H1 (cell line): ENCODE measurements at regions not wholly inside any gene's neighbourhood (a gene's known extent, or its start where the extent isn't known, plus 50 kb on each side); places are given as distances from the start of the nearest gene placed in this dataset.

Source experiments
- BACH1 ChIP-seq: IDR thresholded peaks from 2 replicates; pipeline ENCODE4 v1.6.1; 2012; ENCODE audit warnings: low read length, improper control_type of control experiment
- CHD1 ChIP-seq: IDR thresholded peaks from 2 replicates; pipeline ENCODE4 v1.6.1; 2012; ENCODE audit warnings: low read depth, low read length, improper control_type of control experiment
- CREB1 ChIP-seq: IDR thresholded peaks from 2 replicates; pipeline ENCODE4 v1.6.1; 2012; ENCODE audit warnings: inconsistent platforms
- EZH2 ChIP-seq: fragments of 200-600 bp; sonication (generic); IDR thresholded peaks from 2 replicates; pipeline ENCODE4 v1.7.1; 2012; ENCODE audit warnings: low read depth, mild to moderate bottlenecking, moderate library complexity, low read length, inconsistent platforms; ENCODE audit not compliant: severe bottlenecking
- HDAC2 ChIP-seq, 2 experiments: fragments of 300-600 bp in 1 of 2; sonication (generic) in 1 of 2; IDR thresholded peaks; 2 replicates each; pipeline ENCODE4 v1.6.1; 2011 to 2012; ENCODE audit warnings: low read depth in 2 of 2, low read length in 2 of 2, mild to moderate bottlenecking in 2 of 2, moderate library complexity in 2 of 2, borderline replicate concordance in 1 of 2, inconsistent platforms in 1 of 2
- HDAC6 ChIP-seq: IDR thresholded peaks from one replicate; pipeline ENCODE4 v1.7.1; 2012; ENCODE audit warnings: low read depth, mild to moderate bottlenecking, inconsistent platforms, low read length, moderate library complexity
- JUN ChIP-seq: IDR thresholded peaks from 2 replicates; pipeline ENCODE4 v1.6.1; 2011; ENCODE audit warnings: low read depth, mild to moderate bottlenecking, improper control_type of control experiment, low read length
- JUND ChIP-seq: IDR thresholded peaks from 2 replicates; pipeline ENCODE4 v1.6.1; 2011; ENCODE audit warnings: mild to moderate bottlenecking, improper control_type of control experiment, low read length
- MAFK ChIP-seq: IDR thresholded peaks from 2 replicates; pipeline ENCODE4 v1.6.1; 2012; ENCODE audit warnings: low read depth, mild to moderate bottlenecking, improper control_type of control experiment, low read length
- PHF8 ChIP-seq: fragments of 200-600 bp; sonication (generic); conservative IDR thresholded peaks from 2 replicates; pipeline ENCODE4 v1.7.1; 2012; ENCODE audit warnings: low read depth, mild to moderate bottlenecking, inconsistent platforms, low read length, moderate library complexity
- POLR2AphosphoS5 ChIP-seq: IDR thresholded peaks from 2 replicates; pipeline ENCODE4 v1.6.1; 2011; ENCODE audit warnings: low read depth, low read length
- POU5F1 ChIP-seq: IDR thresholded peaks from 2 replicates; pipeline ENCODE4 v1.6.1; 2011; ENCODE audit warnings: low read depth, mild to moderate bottlenecking, low read length, moderate library complexity
- SAP30 ChIP-seq: fragments of 300-600 bp; sonication (generic); IDR thresholded peaks from 2 replicates; pipeline ENCODE4 v1.7.1; 2012; ENCODE audit warnings: low read length, moderate library complexity, mild to moderate bottlenecking, inconsistent platforms; ENCODE audit not compliant: insufficient read depth, insufficient replicate concordance
- SIX5 ChIP-seq: IDR thresholded peaks from 2 replicates; pipeline ENCODE4 v1.6.1; 2011; ENCODE audit warnings: mild to moderate bottlenecking, low read depth, low read length
- SP1 ChIP-seq: IDR thresholded peaks from 2 replicates; pipeline ENCODE4 v1.6.1; 2011; ENCODE audit warnings: low read depth, low read length
- SP4 ChIP-seq: IDR thresholded peaks from 2 replicates; pipeline ENCODE4 v1.6.1; 2012; ENCODE audit warnings: low read length, inconsistent platforms
- TAF7 ChIP-seq: optimal IDR thresholded peaks from 2 replicates; pipeline ENCODE3; 2011; ENCODE audit warnings: low read depth, mild to moderate bottlenecking, inconsistent platforms, low read length, moderate library complexity, borderline replicate concordance
- TBP ChIP-seq: IDR thresholded peaks from 2 replicates; pipeline ENCODE4 v1.6.1; 2011; ENCODE audit warnings: low read depth, low read length, improper control_type of control experiment
- YY1 ChIP-seq: IDR thresholded peaks from 2 replicates; pipeline ENCODE4 v1.6.1; 2011; ENCODE audit warnings: low read depth, mild to moderate bottlenecking, low read length

- TF ChIP-seq TBP (no peak), SP4 (no peak), BACH1 (no peak), HDAC6 (no peak), SAP30 (no peak), SP1 (no peak), TAF7 (no peak), PHF8 (no peak), MAFK (no peak), YY1 (no peak), CREB1 (no peak), SIX5 (no peak), POLR2AphosphoS5 (no peak), JUND (no peak), CHD1 (no peak), JUN (no peak), EZH2 (no peak), POU5F1 (no peak), HDAC2 (IDR thresholded peaks at IDR 0.05; ENCODE audit: borderline replicate concordance in 1 of 2, low read depth in 2 of 2, low read length in 2 of 2) (no peak)
These were observed 299.7 kb downstream of the NPR3 start (continued) for GRCh38 chr5:33010846-33011245.
